Mesendoderm (in vitro differentiated cells): ENCODE measurements at regions not wholly inside any gene's neighbourhood (a gene's known extent, or its start where the extent isn't known, plus 50 kb on each side); places are given as distances from the start of the nearest gene placed in this dataset.
"Not testable (repeated sequence)": the region's sequence is repeated elsewhere in the genome, so short reads cannot be mapped to it uniquely, and the experiment has no call there.

Experiments
- DNase-seq: peaks from one replicate; pipeline ENCODE4 v3.0.0; 2013
- H2AK5ac ChIP-seq: 2 replicates; pipeline ENCODE4 v1.6.1; 2013; ENCODE audit warnings: low read length, inconsistent platforms
- H2BK120ac ChIP-seq: 2 replicates; pipeline ENCODE4 v1.6.1; 2013; ENCODE audit warnings: low read depth, mild to moderate bottlenecking, low read length, moderate library complexity, mixed read lengths
- H2BK15ac ChIP-seq: replicated peaks from 2 replicates; pipeline ENCODE4 v1.6.1; 2013; ENCODE audit warnings: low read depth, mild to moderate bottlenecking, moderate library complexity
- H2BK5ac ChIP-seq: 2 replicates; pipeline ENCODE4 v1.6.1; 2013; ENCODE audit warnings: low read length, inconsistent platforms
- H3K18ac ChIP-seq: 2 replicates; pipeline ENCODE4 v1.6.1; 2013; ENCODE audit warnings: mild to moderate bottlenecking, low read length, mixed read lengths
- H3K23ac ChIP-seq: one replicate; pipeline ENCODE4 v1.6.1; 2013; ENCODE audit warnings: low read length
- H3K27ac ChIP-seq: 2 replicates; pipeline ENCODE4 v1.5.1; 2013; ENCODE audit warnings: low read depth, mild to moderate bottlenecking, inconsistent platforms, low read length, moderate library complexity
- H3K27me3 ChIP-seq: 2 replicates; pipeline ENCODE4 v1.6.1; 2013; ENCODE audit warnings: low read length, control low read depth, mild to moderate bottlenecking, inconsistent platforms; ENCODE audit not compliant: insufficient read depth, poor library complexity
- H3K36me3 ChIP-seq: 2 replicates; pipeline ENCODE4 v1.6.1; 2013; ENCODE audit warnings: low read length, inconsistent platforms; ENCODE audit not compliant: control insufficient read depth, insufficient read depth
- H3K4ac ChIP-seq: one replicate; pipeline ENCODE4 v1.6.1; 2013; ENCODE audit warnings: low read depth, mild to moderate bottlenecking, low read length, moderate library complexity
- H3K4me1 ChIP-seq: 2 replicates; pipeline ENCODE4 v1.6.1; 2013; ENCODE audit warnings: low read depth, low read length, inconsistent platforms; ENCODE audit not compliant: control insufficient read depth
- H3K4me2 ChIP-seq: 2 replicates; pipeline ENCODE4 v1.6.1; 2013; ENCODE audit warnings: low read length
- H3K4me3 ChIP-seq: 2 replicates; pipeline ENCODE4 v1.5.1; 2013; ENCODE audit warnings: mild to moderate bottlenecking, low read length
- H3K56ac ChIP-seq: one replicate; pipeline ENCODE4 v1.6.1; 2013; ENCODE audit warnings: low read length
- H3K79me1 ChIP-seq: 2 replicates; pipeline ENCODE4 v1.6.1; 2013; ENCODE audit warnings: low read length, inconsistent platforms
- H3K79me2 ChIP-seq: 2 replicates; pipeline ENCODE4 v1.6.1; 2013; ENCODE audit warnings: mild to moderate bottlenecking, low read length; ENCODE audit not compliant: control insufficient read depth, insufficient read depth
- H3K9ac ChIP-seq: 2 replicates; pipeline ENCODE4 v1.6.1; 2013; ENCODE audit warnings: low read length, inconsistent platforms
- H4K5ac ChIP-seq: one replicate; pipeline ENCODE4 v1.6.1; 2013; ENCODE audit warnings: low read length
- H4K8ac ChIP-seq: one replicate; pipeline ENCODE4 v1.6.1; 2013; ENCODE audit warnings: low read depth, mild to moderate bottlenecking, control low read depth, low read length, moderate library complexity
- WGBS: extraction: QIAGEN DNeasy Blood & Tissue Kit; methylation state at CpG from one replicate; pipeline ENCODE4 v1.1.7; 2013; ENCODE audit warnings: low lambda C conversion rate, missing lambda C conversion rate; ENCODE audit not compliant: insufficient coverage; ENCODE audit errors: extremely low coverage; 5-methylcytosine and 5-hydroxymethylcytosine counted together

GRCh38 chr7:156039194-156039593, 226.9 kb upstream of the SHH start:
- no peak overlapping the region for H2BK15ac ChIP-seq
- no peak overlapping the region for H3K18ac ChIP-seq
- DNase-seq = no peak
- H3K27me3 ChIP-seq = no peaks in the 10 kb centered on the region
- no CpG with 5 or more reads among the region's 10 CpGs for WGBS
- no peak overlapping the region for H3K4me2 ChIP-seq
- no peak overlapping the region for H4K5ac ChIP-seq
- no peak overlapping the region for H3K9ac ChIP-seq
- H3K79me2 ChIP-seq = no peaks in the 10 kb centered on the region
- H3K79me1 ChIP-seq = no peaks in the 10 kb centered on the region
- no peak overlapping the region for H3K27ac ChIP-seq
- H3K36me3 ChIP-seq = no peaks in the 10 kb centered on the region
- no peak overlapping the region for H3K4ac ChIP-seq
- no peaks in the 10 kb centered on the region for H3K4me1 ChIP-seq
- no peak overlapping the region for H4K8ac ChIP-seq
- H2BK120ac ChIP-seq = no peak overlapping the region
- no peak overlapping the region for H2BK5ac ChIP-seq
- no peak overlapping the region for H3K4me3 ChIP-seq
- no peak overlapping the region for H3K23ac ChIP-seq
- H3K56ac ChIP-seq = no peak overlapping the region
- no peak overlapping the region for H2AK5ac ChIP-seq

GRCh38 chr7:156038345-156038744, 226.1 kb upstream of the SHH start:
- Histone ChIP-seq H3K36me3 (no peaks in the 10 kb centered on the region), H3K4me2 (no peak overlapping the region), H3K79me1 (no peaks in the 10 kb centered on the region), H3K79me2 (no peaks in the 10 kb centered on the region), H3K18ac (no peak overlapping the region), H3K27ac (no peak overlapping the region), H2BK5ac (no peak overlapping the region), H4K8ac (no peak overlapping the region), H3K9ac (no peak overlapping the region), H3K4ac (no peak overlapping the region), H3K27me3 (no peaks in the 10 kb centered on the region), H3K56ac (no peak overlapping the region), H3K4me1 (no peaks in the 10 kb centered on the region), H2AK5ac (no peak overlapping the region), H3K4me3 (no peak overlapping the region), H4K5ac (no peak overlapping the region), H2BK15ac (no peak overlapping the region), H2BK120ac (no peak overlapping the region), H3K23ac (no peak overlapping the region)
- DNase-seq = peak; percentile 8
- no CpG with 5 or more reads among the region's 9 CpGs for WGBS

- Histone ChIP-seq H3K27ac (no peak overlapping the region), H2BK5ac (no peak overlapping the region), H3K79me1 (no peaks in the 10 kb centered on the region), H3K18ac (no peak overlapping the region), H3K4ac (no peak overlapping the region), H2AK5ac (no peak overlapping the region), H2BK15ac (no peak overlapping the region), H3K56ac (no peak overlapping the region), H2BK120ac (no peak overlapping the region), H3K4me1 (no peaks in the 10 kb centered on the region), H3K9ac (no peak overlapping the region), H3K27me3 (no peaks in the 10 kb centered on the region), H3K4me2 (no peak overlapping the region), H4K5ac (no peak overlapping the region), H3K79me2 (no peaks in the 10 kb centered on the region), H3K36me3 (no peaks in the 10 kb centered on the region), H3K23ac (no peak overlapping the region), H4K8ac (no peak overlapping the region), H3K4me3 (no peak overlapping the region)
- no CpG with 5 or more reads among the region's 3 CpGs for WGBS
- no peak for DNase-seq
These were observed 223.9 kb upstream of the SHH start for GRCh38 chr7:156036153-156036552.

- not testable (repeated sequence) for H3K27me3 ChIP-seq, H3K4me3 ChIP-seq, H3K23ac ChIP-seq, H3K4me1 ChIP-seq, H3K4ac ChIP-seq, H2AK5ac ChIP-seq, H3K27ac ChIP-seq, H3K79me2 ChIP-seq, H3K36me3 ChIP-seq, H2BK15ac ChIP-seq, H3K9ac ChIP-seq, H3K18ac ChIP-seq, H2BK5ac ChIP-seq, H3K56ac ChIP-seq, H2BK120ac ChIP-seq, DNase-seq, H4K5ac ChIP-seq, H4K8ac ChIP-seq, H3K4me2 ChIP-seq, H3K79me1 ChIP-seq
- no CpG with 5 or more reads among the region's 19 CpGs for WGBS
These were observed 223.1 kb upstream of the SHH start for GRCh38 chr7:156035387-156035786.

- no peak overlapping the region for H2BK120ac ChIP-seq
- WGBS = no CpG with 5 or more reads among the region's 3 CpGs
- no peaks in the 10 kb centered on the region for H3K4me1 ChIP-seq
- H2BK15ac ChIP-seq = no peak overlapping the region
- no peak overlapping the region for H2AK5ac ChIP-seq
- no peaks in the 10 kb centered on the region for H3K36me3 ChIP-seq
- H3K27me3 ChIP-seq = no peaks in the 10 kb centered on the region
- no peaks in the 10 kb centered on the region for H3K79me1 ChIP-seq
- H3K18ac ChIP-seq = no peak overlapping the region
- no peak for DNase-seq
- no peak overlapping the region for H4K8ac ChIP-seq
- no peak overlapping the region for H3K4me3 ChIP-seq
- H3K4ac ChIP-seq = no peak overlapping the region
- H3K27ac ChIP-seq = no peak overlapping the region
- no peak overlapping the region for H3K56ac ChIP-seq
- H3K79me2 ChIP-seq = no peaks in the 10 kb centered on the region
- no peak overlapping the region for H2BK5ac ChIP-seq
- H3K23ac ChIP-seq = no peak overlapping the region
- no peak overlapping the region for H3K4me2 ChIP-seq
- H3K9ac ChIP-seq = no peak overlapping the region
- H4K5ac ChIP-seq = no peak overlapping the region
These were observed 222.1 kb upstream of the SHH start for GRCh38 chr7:156034397-156034796.

- Histone ChIP-seq H3K56ac (no peak overlapping the region), H3K36me3 (no peaks in the 10 kb centered on the region), H3K4me1 (no peaks in the 10 kb centered on the region), H2BK15ac (no peak overlapping the region), H2BK5ac (no peak overlapping the region), H4K5ac (no peak overlapping the region), H2AK5ac (no peak overlapping the region), H3K27me3 (no peaks in the 10 kb centered on the region), H3K4ac (no peak overlapping the region), H3K9ac (no peak overlapping the region), H2BK120ac (no peak overlapping the region), H3K18ac (no peak overlapping the region), H3K4me2 (no peak overlapping the region), H3K23ac (no peak overlapping the region), H3K4me3 (no peak overlapping the region), H3K79me2 (no peaks in the 10 kb centered on the region), H4K8ac (no peak overlapping the region), H3K27ac (no peak overlapping the region), H3K79me1 (no peaks in the 10 kb centered on the region)
- no peak for DNase-seq
These were observed 220.7 kb upstream of the SHH start for GRCh38 chr7:156032973-156033372.
